HG03196 (cell line): ENCODE measurements at regions not wholly inside any gene's neighbourhood (a gene's known extent, or its start where the extent isn't known, plus 50 kb on each side); places are given as distances from the start of the nearest gene placed in this dataset.
"Not testable (repeated sequence)": the region's sequence is repeated elsewhere in the genome, so short reads cannot be mapped to it uniquely, and the experiment has no call there.

Source experiments
- ATAC-seq: cut with Tn5 transposase; IDR thresholded peaks from one replicate; pipeline ENCODE4 v1.9.1; 2021; ENCODE audit not compliant: unreplicated experiment

- no peak for ATAC-seq
Measured at GRCh38 chr12:38157933-38158401, 158.6 kb upstream of the ALG10B start.

GRCh38 chr12:38158428-38159091 is 158.0 kb upstream of the ALG10B start:
- ATAC-seq: no peak

- ATAC-seq: no peak
Measured at GRCh38 chr12:38159092-38159551, 157.5 kb upstream of the ALG10B start.

- ATAC-seq: no peak
Measured at GRCh38 chr12:38159591-38160317, 156.8 kb upstream of the ALG10B start.

- no peak for ATAC-seq
Measured at GRCh38 chr12:38160318-38161122, 156.1 kb upstream of the ALG10B start.

GRCh38 chr12:38161123-38162000 is 155.2 kb upstream of the ALG10B start:
- ATAC-seq: no peak

GRCh38 chr12:38162013-38162412 is 154.6 kb upstream of the ALG10B start:
- no peak for ATAC-seq

- no peak for ATAC-seq
Measured at GRCh38 chr12:38162708-38163441, 153.7 kb upstream of the ALG10B start.

GRCh38 chr12:38163442-38163801 is 153.2 kb upstream of the ALG10B start:
- ATAC-seq: no peak

GRCh38 chr12:38166225-38166624 is 150.3 kb upstream of the ALG10B start:
- ATAC-seq: no peak

GRCh38 chr12:38175538-38175937 is 141.0 kb upstream of the ALG10B start:
- ATAC-seq: no peak

- ATAC-seq: not testable (repeated sequence)
Measured at GRCh38 chr12:38183617-38184016, 133.0 kb upstream of the ALG10B start.

- ATAC-seq: not testable (repeated sequence)
Measured at GRCh38 chr12:38197286-38197685, 119.3 kb upstream of the ALG10B start.

- ATAC-seq: no peak
Measured at GRCh38 chr12:38201461-38202276, 114.9 kb upstream of the ALG10B start.

- ATAC-seq: no peak
Measured at GRCh38 chr12:38204831-38205230, 111.7 kb upstream of the ALG10B start.

- ATAC-seq: no peak
Measured at GRCh38 chr12:38222011-38222410, 94.6 kb upstream of the ALG10B start.

GRCh38 chr12:38238328-38238727 is 78.2 kb upstream of the ALG10B start:
- not testable (repeated sequence) for ATAC-seq

GRCh38 chr12:38253778-38254177 is 62.8 kb upstream of the ALG10B start:
- no peak for ATAC-seq

GRCh38 chr12:38258411-38258810 is 58.2 kb upstream of the ALG10B start:
- no peak for ATAC-seq
